ENCODE measurements at regions not wholly inside any gene's neighbourhood (a gene's known extent, or its start where the extent isn't known, plus 50 kb on each side); places are given as distances from the start of the nearest gene placed in this dataset.

DNA sequence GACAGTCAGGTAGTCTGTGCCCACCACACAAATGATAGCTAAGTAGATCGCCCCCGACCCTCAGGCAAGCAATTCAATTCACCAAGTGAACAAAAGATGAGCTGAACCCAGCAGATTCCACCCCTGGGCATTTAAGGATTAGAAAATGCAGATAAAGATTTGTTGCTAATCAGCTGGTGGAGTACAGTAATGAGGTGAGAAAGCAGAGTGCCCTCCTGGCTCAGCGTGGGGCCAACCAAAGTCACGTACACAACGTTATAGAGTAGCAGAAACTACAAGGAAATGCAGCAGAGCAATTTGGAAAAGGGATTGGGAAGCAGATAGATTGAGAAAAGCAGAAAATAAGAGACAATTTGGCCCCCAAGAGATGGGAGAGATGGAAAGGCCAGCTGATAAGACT is 91.2 kb downstream of the SOX9 start:
- no peak overlapping the region for H3K27ac ChIP-seq (ENCODE audit: insufficient read depth, low read length)
- TF ChIP-seq, protein P1, sequence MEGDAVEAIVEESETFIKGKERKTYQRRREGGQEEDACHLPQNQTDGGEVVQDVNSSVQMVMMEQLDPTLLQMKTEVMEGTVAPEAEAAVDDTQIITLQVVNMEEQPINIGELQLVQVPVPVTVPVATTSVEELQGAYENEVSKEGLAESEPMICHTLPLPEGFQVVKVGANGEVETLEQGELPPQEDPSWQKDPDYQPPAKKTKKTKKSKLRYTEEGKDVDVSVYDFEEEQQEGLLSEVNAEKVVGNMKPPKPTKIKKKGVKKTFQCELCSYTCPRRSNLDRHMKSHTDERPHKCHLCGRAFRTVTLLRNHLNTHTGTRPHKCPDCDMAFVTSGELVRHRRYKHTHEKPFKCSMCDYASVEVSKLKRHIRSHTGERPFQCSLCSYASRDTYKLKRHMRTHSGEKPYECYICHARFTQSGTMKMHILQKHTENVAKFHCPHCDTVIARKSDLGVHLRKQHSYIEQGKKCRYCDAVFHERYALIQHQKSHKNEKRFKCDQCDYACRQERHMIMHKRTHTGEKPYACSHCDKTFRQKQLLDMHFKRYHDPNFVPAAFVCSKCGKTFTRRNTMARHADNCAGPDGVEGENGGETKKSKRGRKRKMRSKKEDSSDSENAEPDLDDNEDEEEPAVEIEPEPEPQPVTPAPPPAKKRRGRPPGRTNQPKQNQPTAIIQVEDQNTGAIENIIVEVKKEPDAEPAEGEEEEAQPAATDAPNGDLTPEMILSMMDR (conservative IDR thresholded peaks at IDR 0.05 in 1 of 2, IDR thresholded peaks at IDR 0.05 in 1 of 2; ENCODE audit: low read depth in 1 of 2, low read length in 2 of 2) = no peak
- TF ChIP-seq EZH2 (IDR thresholded peaks at IDR 0.05; ENCODE audit: low read length, missing control alignments) = no peak

DNA sequence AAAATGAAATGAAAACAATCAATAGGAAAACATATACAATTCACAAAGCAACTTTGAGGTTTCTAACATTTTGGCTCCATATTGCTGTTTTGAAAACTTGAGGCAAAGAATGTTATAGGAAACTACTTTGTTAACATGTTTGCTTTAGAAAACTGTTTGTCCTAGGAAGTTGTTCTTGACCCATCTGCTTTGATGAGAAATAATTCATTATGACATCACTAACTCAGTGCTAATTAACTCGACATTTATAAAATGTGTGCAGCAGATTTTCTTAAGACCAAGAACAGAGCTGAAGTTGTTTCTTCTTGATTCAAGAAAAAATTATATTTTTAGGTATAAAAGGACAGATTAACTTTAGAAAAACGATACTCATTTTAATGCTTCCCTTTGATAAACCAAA is 94.7 kb downstream of the SOX9 start:
- no peak overlapping the region for H3K27ac ChIP-seq (ENCODE audit: insufficient read depth, low read length)
- H3K4me1 ChIP-seq (ENCODE audit: control insufficient read depth, extremely low read depth, insufficient read depth, low read length) = no peaks in the 10 kb centered on the region
- no peaks in the 10 kb centered on the region for H4K20me1 ChIP-seq (ENCODE audit: control insufficient read depth, extremely low read depth, insufficient read depth, low read length)
- no peak overlapping the region for H3K4me3 ChIP-seq (replicated peaks in 1 of 4; ENCODE audit: control extremely low read depth in 1 of 4, insufficient read depth in 1 of 4, low read depth in 3 of 4, low read length in 4 of 4)
- H3K4me2 ChIP-seq (ENCODE audit: extremely low read depth, insufficient read depth, low read length) = no peak overlapping the region
- no peak for DNase-seq (ENCODE audit: low read depth in 2 of 2)
- H3K9me3 ChIP-seq (ENCODE audit: control insufficient read depth, insufficient read depth, low read depth, low read length) = no peaks in the 10 kb centered on the region
- no peaks in the 10 kb centered on the region for H3K36me3 ChIP-seq (ENCODE audit: control insufficient read depth, insufficient read depth, low read length)
- H3K9ac ChIP-seq (ENCODE audit: insufficient read depth, low read length) = no peak overlapping the region
- no peak overlapping the region for H2AFZ ChIP-seq (ENCODE audit: low read length)
- TF ChIP-seq, protein P1 (conservative IDR thresholded peaks at IDR 0.05 in 1 of 2, IDR thresholded peaks at IDR 0.05 in 1 of 2; ENCODE audit: low read depth in 1 of 2, low read length in 2 of 2) = no peak
- TF ChIP-seq EZH2 (IDR thresholded peaks at IDR 0.05; ENCODE audit: low read length, missing control alignments) = no peak
- peaks cover 24% of the 10 kb centered on the region for H3K27me3 ChIP-seq (ENCODE audit: control insufficient read depth, insufficient read depth, low read length)
- H3K79me2 ChIP-seq (ENCODE audit: control insufficient read depth, insufficient read depth, low read length) = no peaks in the 10 kb centered on the region

More for the DNA sequence above, 91.2 kb downstream of the SOX9 start:
- no peak for DNase-seq (ENCODE audit: low read depth in 2 of 2)
- Histone ChIP-seq H3K36me3 (ENCODE audit: control insufficient read depth, insufficient read depth, low read length) (no peaks in the 10 kb centered on the region), H3K79me2 (ENCODE audit: control insufficient read depth, insufficient read depth, low read length) (no peaks in the 10 kb centered on the region), H3K27me3 (ENCODE audit: control insufficient read depth, insufficient read depth, low read length) (peaks cover 4% of the 10 kb centered on the region), H3K4me1 (ENCODE audit: control insufficient read depth, extremely low read depth, insufficient read depth, low read length) (no peaks in the 10 kb centered on the region), H4K20me1 (ENCODE audit: control insufficient read depth, extremely low read depth, insufficient read depth, low read length) (no peaks in the 10 kb centered on the region), H2AFZ (ENCODE audit: low read length) (no peak overlapping the region), H3K9ac (ENCODE audit: insufficient read depth, low read length) (no peak overlapping the region), H3K4me2 (ENCODE audit: extremely low read depth, insufficient read depth, low read length) (no peak overlapping the region), H3K4me3 (replicated peaks in 1 of 4; ENCODE audit: control extremely low read depth in 1 of 4, insufficient read depth in 1 of 4, low read depth in 3 of 4, low read length in 4 of 4) (no peak overlapping the region), H3K9me3 (ENCODE audit: control insufficient read depth, insufficient read depth, low read depth, low read length) (no peaks in the 10 kb centered on the region)

DNA sequence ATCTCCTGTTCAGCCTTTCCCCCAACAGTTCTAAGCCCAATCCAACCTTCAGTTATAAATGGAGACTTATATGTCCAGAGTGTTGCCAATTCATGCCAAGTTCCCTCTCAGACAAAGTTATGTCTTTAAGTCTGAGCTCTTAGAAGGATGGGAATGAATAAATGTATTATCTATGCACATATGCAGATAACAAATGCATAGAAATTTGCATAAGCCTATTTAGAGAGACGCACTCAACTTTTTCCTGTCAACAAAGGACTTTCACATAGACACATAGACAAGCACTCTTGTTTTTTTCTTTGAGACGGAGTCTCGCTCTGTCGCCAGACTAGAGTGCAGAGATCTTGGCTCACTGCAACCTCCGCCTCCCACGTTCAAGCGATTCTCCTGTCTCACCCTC is 95.1 kb downstream of the SOX9 start:
- DNase-seq (ENCODE audit: low read depth in 2 of 2) = no peak
- Histone ChIP-seq H4K20me1 (ENCODE audit: control insufficient read depth, extremely low read depth, insufficient read depth, low read length) (no peaks in the 10 kb centered on the region), H3K4me1 (ENCODE audit: control insufficient read depth, extremely low read depth, insufficient read depth, low read length) (no peaks in the 10 kb centered on the region), H3K27ac (ENCODE audit: insufficient read depth, low read length) (no peak overlapping the region), H3K79me2 (ENCODE audit: control insufficient read depth, insufficient read depth, low read length) (no peaks in the 10 kb centered on the region), H3K27me3 (ENCODE audit: control insufficient read depth, insufficient read depth, low read length) (peaks cover 28% of the 10 kb centered on the region), H2AFZ (ENCODE audit: low read length) (no peak overlapping the region), H3K9me3 (ENCODE audit: control insufficient read depth, insufficient read depth, low read depth, low read length) (no peaks in the 10 kb centered on the region), H3K4me3 (replicated peaks in 1 of 4; ENCODE audit: control extremely low read depth in 1 of 4, insufficient read depth in 1 of 4, low read depth in 3 of 4, low read length in 4 of 4) (no peak overlapping the region), H3K4me2 (ENCODE audit: extremely low read depth, insufficient read depth, low read length) (no peak overlapping the region), H3K36me3 (ENCODE audit: control insufficient read depth, insufficient read depth, low read length) (no peaks in the 10 kb centered on the region), H3K9ac (ENCODE audit: insufficient read depth, low read length) (no peak overlapping the region)
- TF ChIP-seq, protein P1 (conservative IDR thresholded peaks at IDR 0.05 in 1 of 2, IDR thresholded peaks at IDR 0.05 in 1 of 2; ENCODE audit: low read depth in 1 of 2, low read length in 2 of 2) = no peak
- no peak for TF ChIP-seq EZH2 (IDR thresholded peaks at IDR 0.05; ENCODE audit: low read length, missing control alignments)

Measured in fibroblast of lung (primary cell).